AG20443 (cell line): ENCODE measurements at regions not wholly inside any gene's neighbourhood (a gene's known extent, or its start where the extent isn't known, plus 50 kb on each side); places are given as distances from the start of the nearest gene placed in this dataset.
A peak's percentile ranks its signal among the peaks of the same experiment; 100 is the strongest.

Source experiments
- DNase-seq: peaks from one replicate; pipeline ENCODE4 v3.0.0; 2012; ENCODE audit warnings: low spot score, mixed read lengths

- no peak for DNase-seq
Measured at GRCh38 chr13:110097013-110097412, 209.9 kb downstream of the COL4A1 start.

GRCh38 chr13:110092831-110093247 lies 214.1 kb downstream of the COL4A1 start:
- peak; percentile 30 for DNase-seq

DNA sequence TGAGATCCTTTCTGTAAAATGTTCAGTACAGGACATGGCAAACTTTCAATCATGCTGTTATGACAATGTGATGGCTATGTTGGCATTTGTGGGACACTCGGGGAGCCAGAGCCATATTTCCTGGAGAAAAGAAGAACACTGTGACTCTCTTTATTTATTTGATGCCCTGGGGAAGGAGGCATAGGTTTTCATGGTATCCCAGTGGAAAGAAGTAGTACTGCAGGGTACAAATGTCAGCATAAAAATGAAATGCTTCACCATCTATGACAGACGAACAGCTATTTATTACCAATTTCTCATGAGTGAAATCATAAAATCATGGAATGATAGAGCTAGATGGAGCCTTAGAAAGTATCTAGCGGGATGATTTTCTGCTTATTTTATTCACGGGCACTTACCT lies 217.1 kb downstream of the COL4A1 start:
- no peak for DNase-seq

GRCh38 chr13:110089100-110089499 lies 217.9 kb downstream of the COL4A1 start:
- no peak for DNase-seq

DNA sequence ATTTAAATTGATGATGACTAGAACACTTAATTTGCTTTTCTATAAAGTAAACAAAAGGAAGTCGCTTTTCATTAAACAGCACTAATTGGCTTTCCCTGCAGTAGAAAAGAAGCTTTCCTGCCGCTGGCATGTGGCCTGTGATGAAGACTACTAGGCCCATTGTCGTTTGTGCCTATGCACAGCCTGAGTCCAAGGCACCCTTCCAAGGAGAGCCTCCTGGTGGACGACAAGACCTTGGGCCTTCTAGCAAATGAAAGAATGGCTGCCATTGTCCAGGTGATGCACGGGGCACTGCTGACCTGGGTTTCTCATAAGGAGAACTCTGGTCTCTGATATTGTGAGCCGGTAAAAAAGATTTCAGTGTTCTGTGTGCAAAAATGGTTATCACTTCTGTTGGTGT lies 233.0 kb downstream of the COL4A1 start:
- no peak for DNase-seq

DNA sequence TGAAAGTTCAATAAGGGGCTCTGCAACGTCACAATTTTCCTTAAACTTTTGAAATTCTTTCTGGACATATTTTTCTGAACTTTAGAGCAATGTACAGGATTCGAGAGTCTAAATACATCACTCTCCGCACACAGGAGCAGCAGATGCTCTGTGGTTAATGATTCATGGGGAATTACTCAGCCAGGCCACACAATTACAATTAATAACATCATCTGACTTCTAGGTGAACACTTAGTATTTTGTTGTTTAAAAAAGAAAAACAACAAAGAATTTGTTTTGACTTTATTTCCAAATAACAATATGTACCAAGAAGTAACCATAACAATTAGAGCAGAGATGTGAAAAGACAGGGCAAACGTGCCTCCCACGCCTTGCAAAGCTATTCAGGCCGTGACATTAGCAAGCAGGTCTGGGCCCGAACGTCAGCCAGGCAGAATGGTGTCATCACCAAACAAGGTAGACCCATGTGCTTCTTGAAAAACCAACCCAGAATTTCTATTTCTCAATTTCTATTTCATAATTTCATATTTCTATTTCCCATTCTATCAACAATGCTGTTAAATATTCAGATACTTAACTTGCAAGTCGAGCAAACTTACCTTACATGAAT lies 236.3 kb downstream of the COL4A1 start:
- DNase-seq: peak; percentile 63

DNA sequence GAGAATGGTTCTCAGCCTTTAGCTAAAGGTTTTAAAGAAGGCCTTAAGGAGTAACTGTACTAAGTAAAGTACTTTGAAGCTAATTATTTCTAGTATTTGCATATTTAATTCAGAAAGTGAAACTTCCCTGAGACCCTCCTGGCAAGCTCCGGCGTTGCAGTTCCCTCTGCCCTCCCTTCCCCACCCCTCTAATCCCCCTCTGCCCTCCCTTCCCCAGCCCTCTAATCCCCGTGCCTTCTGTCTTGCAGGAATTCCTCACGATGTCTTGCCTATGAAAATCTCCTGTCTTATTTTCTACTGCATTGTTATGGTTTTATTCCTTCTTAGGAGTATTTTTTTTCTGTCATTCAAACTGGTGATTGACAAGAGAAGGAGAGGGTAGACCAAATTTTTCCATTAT lies 236.9 kb downstream of the COL4A1 start:
- DNase-seq: no peak

- DNase-seq: no peak
Measured at GRCh38 chr13:110068176-110068473, 238.8 kb downstream of the COL4A1 start.

DNA sequence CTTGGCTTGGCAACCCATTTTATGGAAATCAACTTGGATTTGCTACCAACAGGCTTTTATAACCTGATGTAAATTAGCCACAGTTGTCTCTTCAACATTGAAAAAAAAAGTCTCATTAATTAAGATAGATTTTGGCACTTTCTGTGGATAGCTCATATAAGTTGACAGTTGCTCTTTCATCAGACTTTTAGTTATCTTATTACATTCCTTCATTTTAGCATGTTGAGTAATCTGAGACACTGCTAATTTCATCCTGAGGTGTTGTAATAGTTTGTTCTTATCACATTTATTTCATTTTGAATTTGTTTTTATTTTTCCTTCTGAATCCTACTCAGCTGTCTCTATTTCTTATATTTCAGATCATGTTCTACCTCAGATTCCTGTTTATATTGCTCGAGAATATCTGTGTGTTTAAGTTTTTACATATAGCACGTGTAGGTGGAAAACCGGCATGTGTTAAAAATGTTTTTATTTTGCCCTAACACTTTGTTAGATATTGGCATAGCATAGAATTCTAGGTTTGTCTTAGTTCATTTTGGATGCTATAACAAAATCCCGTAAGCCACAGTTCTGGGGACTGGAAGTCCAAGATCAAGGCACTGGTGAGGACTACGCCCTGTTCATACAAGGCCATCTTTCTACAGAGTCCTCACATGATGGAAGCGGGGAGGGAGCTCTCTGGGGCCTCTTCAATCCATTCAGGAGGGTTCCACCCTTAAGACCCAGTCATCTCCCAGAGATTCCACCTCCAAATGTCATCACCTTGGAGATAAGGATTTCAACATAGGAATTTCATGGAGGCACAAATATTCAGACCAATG lies 239.4 kb downstream of the COL4A1 start:
- DNase-seq: no peak

- no peak for DNase-seq
Measured at GRCh38 chr13:110065780-110066179, 241.2 kb downstream of the COL4A1 start.

- DNase-seq: no peak
Measured at GRCh38 chr13:110063490-110064421, 243.2 kb downstream of the COL4A1 start.

DNA sequence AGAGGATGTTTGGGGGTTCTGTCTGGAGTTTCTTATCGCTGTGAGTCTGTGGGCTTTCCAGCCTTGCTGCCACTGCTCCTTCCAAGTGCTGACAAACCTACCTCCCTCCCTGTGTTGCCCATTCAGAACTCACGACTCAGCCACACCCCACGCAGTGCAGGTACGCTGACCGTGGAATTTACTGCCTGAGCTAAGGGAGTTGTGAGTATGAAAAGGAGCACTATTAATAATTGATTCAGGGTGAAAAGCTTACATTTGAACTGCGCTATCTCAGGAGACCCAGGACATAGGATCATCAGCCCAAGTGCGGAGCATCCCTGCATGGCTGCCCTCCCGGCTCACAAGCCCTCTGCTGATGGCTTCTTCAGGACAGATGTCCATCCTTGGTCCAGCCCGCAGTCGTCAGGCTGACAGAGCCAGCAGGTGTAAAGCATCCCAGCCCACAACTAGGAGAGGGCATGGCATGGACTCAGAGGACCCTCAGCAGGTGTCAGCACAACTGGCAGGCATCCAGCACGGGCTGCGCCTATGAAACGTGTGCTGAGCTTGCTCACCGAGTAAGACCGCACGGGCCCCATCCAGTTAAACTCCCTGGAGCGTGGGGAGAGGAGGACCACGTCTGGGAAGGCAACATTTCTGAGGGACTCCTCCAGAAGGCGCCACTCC lies 244.0 kb downstream of the COL4A1 start:
- DNase-seq: no peak

- DNase-seq: no peak
Measured at GRCh38 chr13:110062077-110062776, 244.7 kb downstream of the COL4A1 start.

DNA sequence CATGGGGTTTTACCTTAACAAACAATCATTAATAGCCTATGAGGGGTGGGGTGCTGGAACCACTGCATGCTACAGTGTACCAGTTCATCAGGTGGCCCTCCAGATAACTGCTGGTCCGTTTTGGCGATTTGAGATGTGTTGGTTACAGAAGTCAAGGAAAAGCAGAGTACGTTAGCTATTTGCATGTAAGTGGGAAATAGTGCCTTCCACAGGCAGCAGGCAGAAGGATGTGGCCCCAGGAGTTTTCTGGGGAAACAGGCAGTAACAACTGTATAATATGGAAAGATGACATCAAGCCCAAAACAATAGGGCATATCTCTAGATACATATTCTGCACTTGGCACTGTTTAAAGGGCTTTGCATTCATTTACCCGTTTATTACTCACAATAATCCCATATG lies 245.7 kb downstream of the COL4A1 start:
- DNase-seq: no peak

DNA sequence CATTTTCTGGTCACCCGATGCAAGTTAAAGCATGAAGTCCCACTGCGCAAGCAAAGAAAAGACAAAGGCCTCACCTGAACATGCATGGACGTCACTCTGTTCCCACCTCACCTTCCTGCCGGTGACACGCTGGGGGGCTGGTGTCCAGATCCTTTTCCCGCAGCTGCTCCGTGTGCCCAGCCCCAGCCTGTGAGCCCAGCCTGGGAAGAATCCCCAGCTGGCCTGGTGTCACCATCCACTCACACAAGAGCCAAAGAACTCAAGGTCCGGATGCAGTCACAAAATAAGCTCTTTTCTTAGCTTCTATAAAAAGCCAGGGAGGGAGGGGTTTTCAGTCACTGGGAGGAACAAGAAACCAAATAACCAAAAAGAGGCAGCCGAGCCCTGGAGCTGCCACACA lies 249.9 kb downstream of the COL4A1 start:
- no peak for DNase-seq

- DNase-seq: no peak
Measured at GRCh38 chr13:110056640-110057039, 250.3 kb downstream of the COL4A1 start.

DNA sequence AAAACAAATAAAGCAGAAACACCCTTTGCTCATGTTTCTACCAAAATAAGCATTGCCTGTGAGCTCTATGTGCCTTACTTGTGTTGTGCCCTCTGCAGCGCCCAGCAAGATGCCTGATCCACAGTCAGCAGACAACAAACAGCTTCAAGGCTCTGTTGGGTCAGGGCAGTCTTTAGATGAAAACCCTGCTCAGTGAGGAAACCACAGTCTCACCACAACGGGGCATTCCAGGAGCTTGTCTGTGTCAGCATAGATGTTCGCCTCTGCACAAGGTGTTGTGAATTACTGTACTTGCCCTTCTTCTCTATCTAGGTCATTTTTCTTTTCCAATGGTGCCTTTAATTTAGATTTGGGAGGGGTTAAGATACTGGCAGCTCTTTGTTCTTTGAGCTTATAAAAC lies 251.9 kb downstream of the COL4A1 start:
- DNase-seq: no peak

DNA sequence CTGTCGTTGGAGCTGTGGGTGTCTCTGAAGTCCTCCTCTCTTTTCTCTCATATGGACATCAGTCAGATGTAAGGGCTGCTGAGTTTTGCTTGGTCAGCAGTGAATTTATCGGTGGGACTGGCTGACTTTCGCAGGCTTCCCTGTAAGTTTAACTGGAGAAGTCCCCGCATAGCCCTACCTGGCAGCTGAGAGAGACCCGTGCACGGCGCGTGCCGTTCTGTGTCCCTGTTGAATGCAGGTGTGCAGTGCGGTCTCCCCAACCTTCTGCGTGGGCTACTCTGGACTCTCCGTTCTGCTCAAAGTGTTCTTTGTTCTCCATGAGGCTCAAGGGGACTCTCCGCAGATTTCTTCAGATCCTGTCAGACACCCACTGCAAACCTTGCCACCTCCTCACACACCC lies 252.9 kb downstream of the COL4A1 start:
- no peak for DNase-seq

GRCh38 chr13:110047496-110047895 lies 259.5 kb downstream of the COL4A1 start:
- DNase-seq: no peak

GRCh38 chr13:110046811-110047210 lies 260.1 kb downstream of the COL4A1 start:
- no peak for DNase-seq

DNA sequence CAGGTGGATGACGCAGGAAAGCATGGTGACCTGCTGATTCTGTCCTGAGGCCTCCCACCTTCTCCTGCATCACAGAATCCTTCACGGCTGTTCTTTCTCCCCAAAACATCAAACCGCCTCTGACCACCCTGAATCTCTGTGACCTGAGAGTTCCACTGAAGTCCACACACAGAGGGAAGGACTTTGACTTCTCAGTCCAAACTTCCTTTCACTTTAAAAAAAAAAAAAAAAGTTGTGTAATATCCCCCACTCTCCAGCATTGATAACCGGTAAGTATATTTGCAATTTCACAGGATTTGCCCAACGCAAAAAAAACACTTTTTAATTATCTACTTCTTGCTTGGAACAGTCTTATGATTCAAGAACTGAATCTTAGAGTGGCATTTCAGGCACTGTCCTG lies 259.5 kb upstream of the IRS2 start:
- DNase-seq: no peak

DNA sequence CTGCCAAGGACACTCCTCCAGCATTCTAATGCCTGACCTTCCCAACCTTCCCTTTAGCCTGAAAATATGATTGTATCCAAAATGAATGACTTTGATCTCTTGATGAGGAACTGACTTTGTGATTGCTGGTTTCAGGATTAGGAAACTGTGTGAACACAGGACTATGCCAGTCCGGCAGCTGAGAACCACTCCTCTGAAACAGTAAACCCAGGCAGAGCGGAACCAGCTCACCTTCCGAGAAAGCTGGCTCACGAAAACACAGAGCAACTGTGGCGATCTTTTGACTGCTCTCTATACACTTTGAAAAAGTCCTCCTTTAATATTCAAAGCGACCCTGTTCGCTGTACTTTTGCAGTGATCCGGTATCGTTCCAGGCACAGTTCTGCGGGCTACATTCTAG lies 258.8 kb upstream of the IRS2 start:
- DNase-seq: no peak
